ENCODE measurements at regions not wholly inside any gene's neighbourhood (a gene's known extent, or its start where the extent isn't known, plus 50 kb on each side); places are given as distances from the start of the nearest gene placed in this dataset.

DNA sequence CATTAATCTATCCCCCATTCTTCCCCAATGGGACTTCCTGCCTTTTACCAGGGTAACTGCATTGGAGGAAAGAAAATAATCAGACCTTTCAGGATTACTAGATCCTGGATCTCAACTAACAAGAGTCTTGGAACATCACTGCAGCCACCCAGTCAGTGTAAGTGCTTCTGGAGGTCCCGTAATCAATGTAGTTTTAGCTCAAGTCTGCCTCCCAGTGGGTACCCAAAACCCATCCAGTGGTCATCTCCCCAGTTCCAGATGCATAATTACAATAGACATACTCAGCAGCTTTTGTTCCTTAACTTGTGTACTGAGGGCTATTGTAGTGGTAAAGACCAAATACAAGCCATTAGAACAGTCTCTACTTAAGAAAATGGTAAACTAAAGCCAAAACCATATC is 319.1 kb downstream of the GPATCH2 start:
- DNase-seq (ENCODE audit: low spot score): peak; percentile 43

DNA sequence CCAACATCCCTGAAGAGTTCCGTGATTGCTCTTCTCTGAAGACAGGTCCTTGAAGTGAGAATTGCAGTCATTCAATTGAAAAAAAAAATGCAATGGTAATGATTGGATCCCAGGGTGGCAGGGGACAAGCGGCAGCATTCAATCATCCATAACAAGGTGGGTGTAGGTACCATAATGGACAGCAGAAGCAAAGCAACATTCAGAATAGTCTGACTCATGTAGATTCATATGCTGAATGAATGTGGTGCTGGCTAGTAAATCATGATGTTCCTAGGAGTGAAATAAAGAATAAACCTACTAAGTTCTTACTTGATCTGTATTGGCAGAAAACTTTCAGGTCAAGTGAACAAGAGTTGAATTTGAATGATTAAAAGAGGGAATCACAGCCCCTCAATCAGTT is 319.6 kb downstream of the GPATCH2 start:
- DNase-seq (ENCODE audit: low spot score): no peak

DNA sequence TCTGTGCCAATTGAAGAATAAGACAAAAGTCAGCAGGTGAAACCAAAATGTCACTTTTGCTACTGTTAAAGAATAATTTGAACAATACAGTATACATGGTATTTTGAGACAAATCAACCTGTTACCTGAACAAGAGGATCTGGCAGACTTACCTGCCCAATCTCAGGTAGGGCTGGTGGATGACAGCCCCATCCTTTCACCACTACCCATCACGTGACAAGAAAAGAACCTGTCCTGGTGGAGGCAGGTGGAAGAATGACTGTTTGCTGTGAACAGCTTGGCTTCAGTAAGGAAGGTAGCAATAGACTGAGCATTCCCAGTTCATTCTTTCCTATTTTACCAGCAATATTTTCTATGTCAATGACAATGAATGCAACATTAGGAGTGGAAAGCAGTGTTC is 349.6 kb downstream of the GPATCH2 start:
- DNase-seq (ENCODE audit: low spot score): no peak

DNA sequence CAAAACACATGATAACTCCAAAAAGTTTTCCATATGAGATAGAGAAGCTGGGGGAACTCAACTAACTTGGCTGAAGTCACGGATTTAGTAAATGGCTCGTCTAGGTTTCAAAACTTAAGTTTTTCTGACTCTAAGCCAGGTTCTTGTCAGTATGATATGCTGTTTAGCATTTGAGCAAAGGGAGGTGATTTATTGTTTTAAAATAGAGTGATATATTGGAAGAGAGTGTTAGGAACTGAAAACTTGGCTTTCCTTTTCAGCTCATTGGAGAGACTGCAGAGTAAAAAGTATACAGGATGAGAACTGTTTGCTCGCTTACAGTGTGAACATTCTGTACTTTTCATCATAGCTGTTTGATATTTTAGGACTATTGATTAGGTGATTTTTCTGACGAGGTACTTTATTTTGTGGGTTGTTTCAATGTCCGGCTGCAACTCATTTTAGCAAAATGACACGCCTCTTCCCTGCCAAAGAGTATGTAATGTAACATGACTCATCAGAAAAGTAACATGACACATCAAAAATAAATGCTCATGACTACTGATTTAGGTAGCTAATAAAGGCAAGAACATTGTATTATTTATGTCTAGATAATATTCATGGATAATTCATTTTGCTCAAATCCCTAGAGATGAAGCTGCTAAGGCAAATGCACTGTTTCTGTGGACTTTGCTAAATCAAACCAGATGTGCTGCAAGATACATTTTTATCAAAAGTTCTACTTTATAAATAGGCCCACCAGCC is 355.1 kb downstream of the GPATCH2 start:
- no peak for DNase-seq (ENCODE audit: low spot score)

DNA sequence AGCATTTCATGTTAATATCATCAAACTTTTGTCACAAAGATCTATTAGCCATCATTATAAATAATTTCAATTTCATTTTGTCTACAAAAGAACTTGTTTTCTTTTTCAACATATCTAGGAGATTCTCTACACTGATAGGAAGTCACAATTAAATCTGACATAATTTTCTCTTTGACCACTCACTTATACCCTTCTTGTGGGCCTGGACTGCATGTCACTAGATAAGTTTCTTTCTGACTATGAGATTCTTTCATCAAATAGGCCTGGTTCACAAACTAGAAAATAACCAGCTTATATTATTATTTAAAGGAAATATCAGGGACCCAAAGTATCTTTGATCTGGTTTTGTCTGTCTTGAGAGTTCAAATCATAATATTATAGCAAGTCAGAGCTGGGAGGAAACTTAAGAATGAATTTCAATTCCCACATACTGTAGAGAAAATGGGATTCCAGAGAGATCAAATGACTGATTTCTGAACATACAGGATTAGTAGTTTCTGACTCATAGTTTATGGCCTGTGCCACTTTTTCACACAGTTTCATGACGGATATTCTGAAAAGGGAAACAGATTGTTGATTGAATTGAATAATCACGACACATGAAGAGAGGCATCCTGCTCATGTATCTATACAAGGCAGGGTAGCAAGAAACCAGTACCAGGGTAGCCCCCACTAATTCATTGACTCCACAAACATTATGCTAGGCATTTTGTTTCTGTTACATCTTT is 355.8 kb downstream of the GPATCH2 start:
- no peak for DNase-seq (ENCODE audit: low spot score)

DNA sequence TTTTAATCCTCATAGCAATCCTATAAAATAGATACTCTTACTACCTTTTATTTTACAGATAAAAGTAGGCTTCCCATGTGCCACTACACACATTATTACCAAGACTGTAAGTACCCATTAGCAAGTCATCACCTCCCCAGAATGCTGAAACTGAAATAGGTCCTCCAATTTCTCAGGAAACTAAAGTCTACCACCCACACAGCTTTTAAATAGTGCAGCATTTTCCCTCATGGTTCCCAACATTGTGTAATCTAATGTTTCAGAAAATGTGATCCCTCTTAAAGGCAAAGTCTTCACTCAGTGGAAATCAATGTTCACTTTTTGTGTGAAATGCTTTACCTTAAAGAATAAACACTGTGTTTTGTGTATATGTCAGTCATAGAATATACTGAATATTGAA is 356.5 kb downstream of the GPATCH2 start:
- no peak for DNase-seq (ENCODE audit: low spot score)

DNA sequence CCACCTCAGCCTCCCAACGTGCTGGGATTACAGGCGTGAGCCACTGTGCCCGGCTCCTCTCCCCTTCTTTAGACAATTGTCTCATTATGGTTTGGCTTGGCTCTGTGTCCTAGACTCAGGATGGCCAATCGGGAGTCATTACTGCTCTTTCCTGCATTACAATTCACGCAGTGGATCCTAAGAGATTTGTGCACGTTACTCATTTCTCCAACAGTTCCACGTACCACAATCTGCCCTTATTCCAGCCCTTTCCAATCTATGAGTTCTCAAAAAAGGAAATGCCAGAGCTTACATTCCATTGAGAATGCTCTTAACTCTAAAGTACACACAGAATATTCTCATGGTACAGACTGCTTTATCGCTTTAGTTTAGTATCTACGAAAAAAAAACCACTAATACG is 357.0 kb downstream of the GPATCH2 start:
- no peak for DNase-seq (ENCODE audit: low spot score)

DNA sequence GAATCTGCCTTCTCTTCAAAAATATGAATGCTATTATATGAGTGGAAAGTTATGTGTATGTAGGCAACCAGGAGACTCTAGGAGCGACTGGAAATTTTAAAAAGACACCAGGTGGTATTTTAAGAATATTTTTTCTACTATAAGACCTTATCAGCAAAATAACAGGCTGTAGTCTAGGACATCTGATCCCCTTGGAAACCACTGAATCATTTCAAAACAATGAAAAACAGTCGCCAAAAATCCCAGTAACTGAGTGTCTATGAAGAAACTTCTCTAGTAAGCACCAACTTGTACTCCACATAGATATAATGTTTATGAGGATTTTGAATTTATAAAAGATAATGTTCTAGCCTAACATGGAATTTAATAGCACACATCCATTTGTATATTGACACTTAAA is 358.5 kb downstream of the GPATCH2 start:
- DNase-seq (ENCODE audit: low spot score): no peak

DNA sequence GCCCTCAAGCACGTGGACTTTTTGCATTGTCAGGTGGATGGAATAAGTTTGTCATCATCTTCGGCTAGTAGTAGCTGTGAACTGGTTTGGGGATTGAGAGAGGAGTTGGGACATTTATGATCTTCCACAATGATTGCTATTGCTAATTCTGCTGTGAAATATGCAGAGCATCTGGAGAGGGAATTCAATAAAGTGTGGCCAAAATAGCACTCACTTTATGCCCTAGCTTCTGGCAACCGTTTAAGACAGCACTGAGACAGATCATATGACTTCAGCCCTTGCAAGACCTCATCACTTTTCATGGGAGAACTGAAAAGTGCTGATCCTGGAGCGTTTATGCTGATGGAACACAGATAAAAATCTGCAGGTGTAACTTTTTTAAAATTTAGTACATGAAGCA is 360.8 kb downstream of the GPATCH2 start:
- no peak for DNase-seq (ENCODE audit: low spot score)

DNA sequence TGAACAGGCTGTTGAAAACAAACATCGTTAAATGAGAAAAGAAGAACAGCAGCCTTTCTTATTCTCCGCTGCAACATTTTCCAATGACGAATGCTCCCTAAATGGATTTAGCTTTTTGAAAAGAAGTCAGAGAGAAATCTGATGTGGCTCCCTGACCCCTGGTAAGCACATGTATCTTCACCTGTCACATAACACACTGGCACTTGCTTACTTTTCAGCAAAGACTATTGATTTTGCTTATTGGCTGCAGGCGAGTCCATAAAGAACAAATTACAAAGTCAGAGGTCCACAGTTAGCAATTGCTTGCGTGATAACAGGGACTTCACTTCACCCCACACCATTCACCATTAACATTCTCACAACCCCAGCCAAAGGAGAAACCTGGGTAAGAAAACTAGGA is 362.8 kb downstream of the GPATCH2 start:
- DNase-seq (ENCODE audit: low spot score): no peak

DNA sequence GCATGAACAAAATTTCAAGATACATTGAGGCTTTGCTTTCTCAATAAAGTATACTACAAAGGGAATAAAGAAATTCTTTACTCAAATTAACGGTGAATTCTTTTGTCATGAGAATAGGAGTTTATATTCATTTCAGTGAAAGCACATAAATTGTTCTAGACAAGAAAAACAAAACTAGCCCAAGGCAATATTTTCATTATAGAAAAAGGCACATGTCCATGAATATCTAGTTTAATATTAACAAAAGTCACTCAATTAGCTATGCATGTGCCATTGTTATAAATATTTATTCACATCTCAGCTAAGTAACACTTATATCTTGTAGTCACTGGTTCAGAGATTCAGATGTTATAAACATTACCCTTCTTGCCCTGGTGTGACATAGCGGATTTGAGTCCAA is 369.3 kb downstream of the GPATCH2 start:
- DNase-seq (ENCODE audit: low spot score): no peak

DNA sequence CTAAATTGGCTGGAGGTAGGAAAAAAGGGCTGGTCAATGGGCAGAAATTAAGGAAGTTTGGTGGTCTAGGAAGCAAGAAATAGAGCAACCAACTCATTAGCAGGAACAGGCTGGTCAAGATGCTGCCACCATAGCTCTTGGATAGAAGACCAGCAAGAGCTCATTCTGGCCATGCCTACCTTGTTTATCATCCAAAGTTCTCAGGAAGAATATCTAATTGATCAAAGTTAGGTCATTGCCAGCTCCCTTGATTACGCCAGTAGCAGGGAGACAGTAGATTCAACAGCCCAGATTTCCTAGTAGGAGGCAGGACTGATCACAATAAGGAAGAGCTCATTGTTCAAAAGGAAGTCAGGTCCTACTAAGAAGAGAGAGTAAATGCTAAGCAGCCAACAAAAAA is 370.2 kb downstream of the GPATCH2 start:
- DNase-seq (ENCODE audit: low spot score): no peak

DNA sequence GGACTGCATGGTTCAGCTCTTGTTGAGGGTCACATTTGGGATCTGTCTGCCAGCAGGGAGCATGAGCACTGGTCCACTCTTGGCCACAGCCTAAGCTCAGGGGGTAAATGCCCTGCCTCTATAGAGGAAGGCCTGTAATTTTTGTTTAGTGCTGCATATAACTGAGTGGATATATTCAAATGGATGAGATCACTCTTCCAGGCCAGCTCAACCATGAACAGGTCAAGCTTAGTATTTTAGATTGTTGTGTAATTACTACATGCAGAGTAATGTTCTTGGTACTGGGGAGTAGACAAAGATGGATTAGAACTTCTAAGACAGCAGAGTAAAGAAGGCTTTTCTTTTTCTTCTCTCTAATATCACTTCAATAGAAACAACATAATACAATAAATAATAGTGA is 376.9 kb downstream of the GPATCH2 start:
- DNase-seq (ENCODE audit: low spot score): no peak

DNA sequence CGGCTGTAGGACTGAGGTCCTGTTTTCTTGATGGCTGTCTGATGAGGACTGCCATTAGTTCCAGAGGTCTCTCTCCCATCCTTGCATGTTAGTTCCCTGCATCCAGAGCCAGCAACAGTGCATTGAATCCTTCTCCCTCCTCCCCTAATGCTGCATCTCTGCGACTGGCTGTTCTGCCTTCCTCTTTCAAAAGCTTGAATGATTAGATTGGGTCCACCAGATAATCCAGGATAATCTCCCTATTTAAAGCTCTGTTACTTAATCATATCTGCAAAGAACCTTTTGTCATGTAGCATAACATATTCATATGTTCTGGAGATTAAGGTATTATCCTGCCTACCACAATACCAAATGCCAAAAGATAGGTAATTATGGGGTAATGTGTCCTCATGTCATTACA is 377.5 kb downstream of the GPATCH2 start:
- DNase-seq (ENCODE audit: low spot score): no peak

DNA sequence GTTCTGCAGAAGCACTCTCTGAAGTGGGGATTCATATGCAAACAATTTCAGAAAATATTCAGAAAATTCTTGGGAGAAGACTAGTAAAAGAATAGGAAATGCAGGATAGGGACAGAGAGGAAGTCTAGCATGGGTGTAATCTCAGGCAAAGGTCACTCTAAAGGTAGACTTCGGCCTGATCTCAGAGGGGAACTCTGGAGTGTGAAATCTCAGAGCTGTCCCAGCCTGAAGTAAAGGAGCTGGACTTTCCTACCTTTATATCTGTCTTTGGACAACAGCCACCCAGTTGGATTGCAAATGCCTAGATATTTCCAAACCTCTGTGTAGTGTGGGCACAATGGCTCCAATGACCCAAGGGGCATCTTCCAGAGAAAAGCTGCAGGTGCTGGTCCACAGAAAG is 379.8 kb downstream of the GPATCH2 start:
- no peak for DNase-seq (ENCODE audit: low spot score)

DNA sequence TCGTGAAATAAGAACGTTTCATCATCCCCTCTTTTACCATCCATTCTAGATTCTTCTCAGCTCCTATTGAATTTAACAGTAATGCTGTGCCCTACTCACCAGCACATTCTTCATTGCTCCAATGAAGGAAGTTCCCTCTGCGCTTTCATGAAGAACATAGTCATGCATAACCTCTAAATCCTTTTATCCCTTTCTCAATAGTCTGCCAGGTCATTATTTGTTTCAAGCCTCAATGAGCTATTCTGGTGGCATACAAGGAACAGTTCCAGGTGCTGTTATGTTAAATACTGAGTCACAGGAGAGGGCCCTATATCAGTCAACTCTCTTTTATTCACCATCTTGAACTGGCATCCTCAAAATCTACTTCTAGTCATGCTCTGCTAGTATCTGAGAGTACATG is 381.0 kb downstream of the GPATCH2 start:
- DNase-seq (ENCODE audit: low spot score): no peak

DNA sequence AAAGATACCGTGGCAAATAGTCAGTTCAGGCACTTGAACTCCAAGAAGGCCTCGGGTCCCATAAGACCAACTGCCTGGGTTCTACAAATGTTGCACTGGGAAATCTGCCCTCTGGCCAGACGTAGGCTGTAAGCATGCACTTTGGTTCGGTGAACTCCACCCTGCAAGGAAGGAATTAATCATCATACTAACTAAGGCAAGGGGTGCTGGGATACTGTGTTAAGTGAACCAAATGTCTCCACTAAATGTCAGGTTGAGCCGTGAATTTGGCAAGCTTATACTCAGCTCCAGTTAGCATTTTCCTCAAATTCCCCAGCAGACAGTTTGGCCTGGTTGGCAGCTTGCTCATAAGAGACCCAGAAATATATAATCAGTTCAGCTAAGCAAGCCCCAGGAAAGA is 385.9 kb downstream of the GPATCH2 start:
- no peak for DNase-seq (ENCODE audit: low spot score)

DNA sequence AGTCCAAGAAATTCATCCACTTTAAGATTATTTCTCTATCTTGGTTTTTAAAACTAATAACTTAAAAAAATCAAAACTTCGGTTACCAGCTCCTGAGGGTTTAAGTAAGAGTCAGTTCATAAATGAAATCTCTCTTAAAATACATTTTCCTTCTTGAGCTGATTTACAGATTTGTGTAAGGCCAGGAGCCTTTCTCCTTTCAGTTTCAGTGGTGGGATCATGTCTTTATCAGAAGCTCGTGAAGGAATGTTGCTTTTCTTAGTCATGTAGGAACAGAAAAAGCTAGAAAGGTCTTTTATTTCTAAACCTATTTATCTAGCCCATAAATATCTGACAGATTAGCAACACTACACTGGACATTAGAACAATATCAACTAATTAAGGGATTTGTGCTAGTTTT is 390.2 kb downstream of the GPATCH2 start:
- no peak for DNase-seq (ENCODE audit: low spot score)

DNA sequence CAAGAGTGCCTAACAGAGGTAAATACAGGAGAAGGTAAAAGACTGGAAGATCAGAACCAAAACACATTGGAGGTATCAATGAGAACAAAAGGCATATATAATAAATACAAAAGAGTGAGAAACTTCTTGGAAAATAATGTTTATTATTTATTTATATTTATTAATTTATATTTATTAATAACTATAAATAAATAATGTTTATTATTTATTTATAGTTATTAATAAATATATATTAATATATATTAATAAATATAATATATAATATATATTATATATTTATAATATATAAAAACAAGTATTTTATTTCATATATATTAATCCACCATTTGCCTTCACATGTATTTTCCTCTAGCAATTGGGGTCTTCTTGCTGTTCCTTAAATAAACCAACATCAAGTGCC is 391.9 kb downstream of the GPATCH2 start:
- DNase-seq (ENCODE audit: low spot score): no peak

DNA sequence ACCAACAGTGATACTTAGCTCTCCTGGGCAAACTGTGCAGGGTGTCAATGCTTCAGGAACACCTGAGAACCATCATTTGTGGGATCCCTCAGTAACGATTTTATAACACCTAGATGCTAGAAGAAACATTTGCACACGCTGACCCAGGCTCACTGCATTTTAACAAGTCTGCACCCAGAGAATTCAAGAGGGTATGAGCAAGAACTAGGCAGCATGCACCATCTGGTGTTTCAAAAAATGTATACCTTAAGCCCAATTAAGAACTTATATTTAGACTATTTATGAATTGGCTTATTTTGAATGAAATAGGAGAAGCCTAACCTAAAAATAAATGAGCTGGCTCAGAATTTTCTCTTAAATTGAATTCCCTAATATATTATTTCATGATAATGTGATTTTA is 400.5 kb downstream of the GPATCH2 start:
- DNase-seq (ENCODE audit: low spot score): no peak

DNA sequence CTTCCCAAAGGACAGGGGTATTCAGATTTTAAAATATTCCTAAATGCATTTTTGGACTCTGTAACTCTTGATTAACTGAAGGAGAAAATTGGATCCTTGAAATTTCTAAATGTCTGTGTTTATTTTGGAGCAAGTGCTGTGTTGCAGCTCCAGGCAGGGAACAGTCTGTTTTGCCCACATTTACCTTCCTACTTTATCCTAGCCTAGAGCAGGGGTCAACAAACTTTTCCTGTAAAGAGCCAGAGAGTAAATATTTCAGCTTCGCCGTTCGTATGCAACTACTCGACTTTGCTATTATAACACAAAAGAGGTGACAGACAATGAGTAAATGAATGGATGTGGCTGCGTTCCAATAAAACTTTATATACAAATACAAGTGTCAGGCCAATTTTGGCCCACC is 402.2 kb downstream of the GPATCH2 start:
- DNase-seq (ENCODE audit: low spot score): no peak

DNA sequence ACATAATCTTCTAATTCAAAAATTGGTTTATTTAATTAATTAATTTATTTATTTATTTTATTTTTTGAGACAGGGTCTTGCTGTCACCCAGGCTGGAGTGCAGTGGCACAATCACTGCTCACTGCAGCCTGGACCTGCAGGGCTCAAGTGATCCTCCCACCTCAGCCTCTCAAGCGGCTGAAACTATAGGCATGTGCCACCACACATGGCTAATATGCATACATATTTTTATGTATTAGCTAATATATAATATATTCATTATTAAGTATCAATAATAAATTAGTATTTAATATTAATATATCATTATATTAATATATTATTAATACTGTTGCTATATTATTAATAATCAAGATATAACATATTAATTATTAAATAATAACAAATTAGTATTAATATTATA is 406.7 kb downstream of the GPATCH2 start:
- DNase-seq (ENCODE audit: low spot score): no peak

DNA sequence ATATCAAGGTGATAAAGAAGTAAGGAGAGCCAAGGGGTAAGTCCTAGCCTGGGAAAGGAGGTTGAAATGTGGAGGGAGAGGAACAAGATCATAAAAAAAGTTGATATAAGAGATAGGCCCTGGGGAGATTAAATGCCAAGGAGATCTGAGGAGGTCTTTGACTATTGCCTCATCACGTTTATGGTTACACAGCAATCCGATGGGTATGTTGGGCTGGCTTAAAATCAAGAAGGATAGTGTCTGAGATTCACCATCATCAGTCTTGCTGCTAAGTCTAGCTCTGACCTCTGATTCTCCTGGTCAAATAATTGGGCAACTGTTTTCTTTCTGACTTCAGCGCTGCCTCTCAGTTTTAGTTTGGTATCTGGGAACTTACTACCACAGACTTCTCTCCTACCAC is 416.3 kb downstream of the GPATCH2 start:
- DNase-seq (ENCODE audit: low spot score): no peak

DNA sequence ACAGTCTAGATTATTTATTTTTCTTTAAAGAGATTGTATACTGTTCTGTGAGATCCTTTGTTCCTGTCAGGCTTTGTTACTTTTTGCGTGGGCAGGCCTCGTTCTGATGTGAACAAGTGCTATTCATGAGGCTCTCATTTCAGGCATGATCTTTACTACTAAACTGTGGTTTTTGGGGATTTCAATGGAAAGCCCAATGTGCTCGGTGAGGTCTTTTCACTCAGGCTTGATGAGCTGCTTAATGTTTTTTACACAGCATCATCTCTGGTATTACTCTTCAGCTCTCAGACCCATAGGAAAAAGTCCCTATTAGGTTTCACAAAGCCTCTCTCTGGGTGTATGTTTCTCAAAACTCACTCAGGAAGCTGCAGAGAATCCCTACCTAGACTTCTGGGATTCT is 419.4 kb downstream of the GPATCH2 start:
- no peak for DNase-seq (ENCODE audit: low spot score)
